ENCODE measurements at regions not wholly inside any gene's neighbourhood (a gene's known extent, or its start where the extent isn't known, plus 50 kb on each side); places are given as distances from the start of the nearest gene placed in this dataset.

DNA sequence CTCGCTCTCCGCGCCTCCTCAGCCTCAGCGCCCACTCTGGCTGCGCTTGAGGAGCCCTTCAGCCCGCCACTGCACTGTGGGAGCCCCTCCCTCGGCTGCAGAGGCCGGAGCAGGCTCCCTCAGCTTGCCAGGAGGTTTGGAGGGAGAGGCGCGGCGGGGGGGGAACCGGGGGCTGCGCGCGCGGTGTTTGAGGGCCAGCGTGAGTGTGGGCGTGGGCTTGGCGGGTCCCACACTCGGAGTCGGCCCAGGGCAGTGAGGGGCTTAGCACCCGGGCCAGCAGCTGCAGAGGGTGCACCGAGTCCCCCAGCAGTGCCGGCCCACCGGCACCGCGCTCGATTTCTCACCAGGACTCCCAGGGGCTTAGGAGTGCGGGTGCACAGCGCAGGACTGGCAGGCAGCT lies 1220.9 kb downstream of the PCDH9 start:
- no peak for DNase-seq (ENCODE audit: extremely low read depth, low read depth)
- TF ChIP-seq, protein P1, sequence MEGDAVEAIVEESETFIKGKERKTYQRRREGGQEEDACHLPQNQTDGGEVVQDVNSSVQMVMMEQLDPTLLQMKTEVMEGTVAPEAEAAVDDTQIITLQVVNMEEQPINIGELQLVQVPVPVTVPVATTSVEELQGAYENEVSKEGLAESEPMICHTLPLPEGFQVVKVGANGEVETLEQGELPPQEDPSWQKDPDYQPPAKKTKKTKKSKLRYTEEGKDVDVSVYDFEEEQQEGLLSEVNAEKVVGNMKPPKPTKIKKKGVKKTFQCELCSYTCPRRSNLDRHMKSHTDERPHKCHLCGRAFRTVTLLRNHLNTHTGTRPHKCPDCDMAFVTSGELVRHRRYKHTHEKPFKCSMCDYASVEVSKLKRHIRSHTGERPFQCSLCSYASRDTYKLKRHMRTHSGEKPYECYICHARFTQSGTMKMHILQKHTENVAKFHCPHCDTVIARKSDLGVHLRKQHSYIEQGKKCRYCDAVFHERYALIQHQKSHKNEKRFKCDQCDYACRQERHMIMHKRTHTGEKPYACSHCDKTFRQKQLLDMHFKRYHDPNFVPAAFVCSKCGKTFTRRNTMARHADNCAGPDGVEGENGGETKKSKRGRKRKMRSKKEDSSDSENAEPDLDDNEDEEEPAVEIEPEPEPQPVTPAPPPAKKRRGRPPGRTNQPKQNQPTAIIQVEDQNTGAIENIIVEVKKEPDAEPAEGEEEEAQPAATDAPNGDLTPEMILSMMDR (IDR thresholded peaks at IDR 0.05; ENCODE audit: low read depth, low read length): no peak

DNA sequence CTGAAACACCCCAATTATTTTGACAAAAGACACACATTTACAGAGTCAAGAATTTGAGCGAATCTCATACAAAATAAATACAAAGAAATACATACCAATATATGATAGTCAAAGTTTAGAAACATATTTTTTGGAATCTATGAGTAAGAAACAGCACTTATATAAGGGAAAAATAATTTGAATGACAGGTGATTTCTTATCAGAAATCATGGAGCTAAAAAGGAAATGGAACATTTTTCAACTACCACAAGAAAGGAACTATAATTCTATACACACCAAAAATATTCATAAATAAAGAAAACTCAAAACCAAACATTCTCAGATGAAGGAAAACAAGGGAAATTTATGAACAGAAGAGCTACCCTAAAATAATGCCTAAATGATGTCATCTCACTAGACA lies 1226.6 kb downstream of the PCDH9 start:
- TF ChIP-seq, protein P1 (IDR thresholded peaks at IDR 0.05; ENCODE audit: low read depth, low read length): no peak
- no peak for DNase-seq (ENCODE audit: extremely low read depth, low read depth)

DNA sequence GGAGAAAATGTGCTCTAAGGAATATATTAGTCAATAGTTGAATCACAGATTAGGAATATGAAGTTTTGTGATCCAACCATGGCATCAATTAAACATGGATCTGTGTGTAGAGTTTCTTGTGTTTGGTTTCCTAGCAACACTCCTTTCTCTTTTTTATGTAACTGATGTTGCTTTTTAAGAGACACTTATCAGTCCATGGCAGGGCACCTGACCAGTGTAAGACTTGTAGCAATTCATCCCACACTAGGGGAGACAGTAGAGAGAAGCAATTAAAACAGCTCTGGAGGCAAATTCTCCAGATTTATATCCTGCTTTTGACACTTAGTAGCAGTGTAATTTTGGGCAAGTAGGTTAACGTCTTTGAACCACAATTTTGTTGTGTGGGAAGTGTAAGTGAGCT lies 1229.0 kb downstream of the PCDH9 start:
- no peak for DNase-seq (ENCODE audit: extremely low read depth, low read depth)
- TF ChIP-seq, protein P1 (IDR thresholded peaks at IDR 0.05; ENCODE audit: low read depth, low read length): no peak

DNA sequence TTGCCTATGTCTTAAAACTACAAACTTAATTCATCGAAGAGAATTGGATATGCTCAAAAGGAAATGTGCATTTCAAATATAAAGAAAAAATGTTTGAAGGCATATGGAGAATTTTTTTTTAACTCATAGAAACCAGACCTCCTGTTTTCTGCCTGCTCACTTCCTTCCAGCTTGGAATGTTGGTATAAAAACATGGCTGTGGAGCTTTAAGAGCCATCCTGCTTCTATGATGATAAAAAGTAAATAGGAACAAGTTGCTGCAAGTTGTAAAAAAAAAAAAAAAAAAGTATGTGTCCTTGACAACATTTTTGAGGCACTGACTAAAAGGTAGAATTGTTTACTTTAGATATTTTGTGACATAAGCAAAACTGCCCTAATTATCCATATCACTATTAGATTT lies 1230.7 kb downstream of the PCDH9 start:
- TF ChIP-seq, protein P1 (IDR thresholded peaks at IDR 0.05; ENCODE audit: low read depth, low read length): no peak
- no peak for DNase-seq (ENCODE audit: extremely low read depth, low read depth)

DNA sequence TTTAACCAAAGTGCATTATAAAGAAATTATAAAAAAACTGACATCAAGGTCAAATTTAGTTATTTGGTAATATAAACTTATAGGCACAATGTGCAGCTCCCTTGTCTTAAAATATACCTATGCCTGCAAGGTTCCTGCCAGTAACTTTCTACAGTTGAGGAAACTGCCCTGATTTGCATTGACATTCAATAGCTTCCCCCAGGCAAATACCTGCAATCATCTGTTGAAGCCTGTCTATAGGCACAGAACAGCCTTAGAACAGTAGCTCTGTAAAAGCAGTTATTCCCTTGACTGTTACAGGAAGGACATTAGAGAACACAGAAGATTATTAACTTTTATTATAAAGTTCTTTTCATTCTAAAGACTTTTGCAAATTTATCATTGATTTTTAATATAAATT lies 1239.5 kb downstream of the PCDH9 start:
- TF ChIP-seq, protein P1 (IDR thresholded peaks at IDR 0.05; ENCODE audit: low read depth, low read length): no peak
- no peak for DNase-seq (ENCODE audit: extremely low read depth, low read depth)

DNA sequence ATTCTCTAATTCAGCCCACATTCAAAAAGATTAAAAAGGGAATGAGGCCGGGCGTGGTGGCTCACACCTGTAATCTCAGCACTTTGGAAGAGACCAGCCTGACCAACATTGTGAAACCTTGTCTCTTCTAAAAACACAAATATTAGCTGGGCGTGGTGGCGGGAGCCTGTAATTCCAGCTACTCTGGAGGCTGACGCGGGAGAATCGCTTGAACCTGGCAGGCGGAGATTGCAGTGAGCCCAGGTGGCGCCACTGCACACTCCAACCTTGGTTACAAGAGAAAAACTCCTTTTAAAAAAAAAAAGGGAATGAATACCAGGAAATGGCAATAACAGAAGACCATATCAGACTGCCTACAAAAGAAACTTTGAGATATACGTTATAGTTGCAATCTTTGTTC lies 1244.5 kb downstream of the PCDH9 start:
- DNase-seq (ENCODE audit: extremely low read depth, low read depth): no peak
- TF ChIP-seq, protein P1 (IDR thresholded peaks at IDR 0.05; ENCODE audit: low read depth, low read length): no peak

DNA sequence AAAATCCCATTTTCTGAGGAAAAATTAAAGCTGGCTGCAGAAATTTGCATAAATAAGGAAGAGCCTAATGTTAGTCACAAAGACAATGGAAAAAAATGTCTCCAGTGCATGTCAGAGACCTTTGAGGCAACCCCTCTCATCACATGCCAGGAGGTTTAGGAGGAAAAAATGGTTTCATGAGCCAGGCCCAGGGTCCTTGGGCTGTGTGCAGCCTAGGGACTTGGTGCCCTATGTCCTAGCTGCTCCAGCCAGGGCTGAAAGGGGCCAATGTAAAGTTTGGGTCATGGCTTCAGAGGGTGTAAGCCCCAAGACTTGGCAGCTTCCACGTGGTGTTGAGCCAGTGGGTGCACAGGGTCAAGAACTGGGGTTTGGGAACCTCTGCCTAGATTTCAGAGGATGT lies 1252.6 kb downstream of the PCDH9 start:
- TF ChIP-seq, protein P1 (IDR thresholded peaks at IDR 0.05; ENCODE audit: low read depth, low read length): no peak
- DNase-seq (ENCODE audit: extremely low read depth, low read depth): no peak

All from AG09319 (cell line).